Uterus (tissue), 2 donors: ENCODE measurements at regions not wholly inside any gene's neighbourhood (a gene's known extent, or its start where the extent isn't known, plus 50 kb on each side); places are given as distances from the start of the nearest gene placed in this dataset.

Source experiments
- CTCF ChIP-seq, 4 experiments: fragments of 200-600 bp in 2 of 4; fragments of 450-650 bp in 2 of 4; sonication (generic) in 2 of 4; IDR thresholded peaks; one replicate each; pipeline ENCODE4 v1.5.1; 2016 to 2019; ENCODE audit warnings: antibody characterized with exemption in 4 of 4, mild to moderate bottlenecking in 2 of 4, moderate library complexity in 1 of 4
- POLR2A ChIP-seq, 2 donors: fragments of 450-650 bp; IDR thresholded peaks; one replicate each; pipeline ENCODE4 v1.6.1; 2016; ENCODE audit warnings: antibody characterized with exemption in 2 of 2, mild to moderate bottlenecking in 1 of 2, moderate library complexity in 1 of 2

DNA sequence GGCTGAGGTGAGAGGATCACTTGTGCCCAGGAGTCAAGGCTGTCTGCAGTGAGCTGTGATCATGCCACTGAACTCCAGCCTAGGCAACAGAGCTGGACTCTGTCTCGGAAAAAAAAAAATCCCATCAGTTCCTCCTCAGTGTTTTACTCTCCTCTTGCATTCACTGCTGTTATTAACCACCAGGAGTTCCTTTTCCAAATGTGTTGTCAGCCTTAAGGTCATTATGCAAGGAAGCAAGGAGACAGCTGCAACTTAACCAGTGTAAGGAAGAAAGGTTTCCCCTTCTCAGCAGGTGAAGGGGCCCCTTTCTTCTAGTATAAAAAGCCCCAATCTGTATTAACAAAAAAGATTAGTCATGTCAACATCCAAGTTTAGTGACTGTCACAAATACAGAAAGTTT lies 86.6 kb upstream of the LEP start:
- TF ChIP-seq CTCF (IDR thresholded peaks at IDR 0.05) (no peak), POLR2A (IDR thresholded peaks at IDR 0.05) (no peak)
